ENCODE measurements at regions not wholly inside any gene's neighbourhood (a gene's known extent, or its start where the extent isn't known, plus 50 kb on each side); places are given as distances from the start of the nearest gene placed in this dataset.

DNA sequence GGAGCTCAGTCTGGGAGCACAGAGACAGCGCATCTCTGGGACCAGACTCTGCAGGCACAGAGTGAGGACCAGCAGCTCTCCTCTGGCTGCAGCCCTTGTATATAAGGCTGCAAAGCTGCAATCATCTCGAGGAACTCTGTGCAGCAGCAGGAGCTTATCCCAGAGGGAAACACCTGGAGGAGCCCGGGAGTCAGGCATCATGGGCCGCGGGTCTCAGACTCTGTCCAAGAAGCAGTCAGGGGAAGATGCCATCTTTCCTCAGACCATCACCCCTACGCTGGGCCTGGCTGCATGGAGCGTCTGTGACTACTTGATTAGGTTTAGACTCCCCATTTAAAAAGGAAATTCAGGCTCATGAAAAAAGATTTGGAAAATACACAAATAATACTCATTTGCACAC is 122.0 kb downstream of the IRF8 start:
- TF ChIP-seq, protein P1, sequence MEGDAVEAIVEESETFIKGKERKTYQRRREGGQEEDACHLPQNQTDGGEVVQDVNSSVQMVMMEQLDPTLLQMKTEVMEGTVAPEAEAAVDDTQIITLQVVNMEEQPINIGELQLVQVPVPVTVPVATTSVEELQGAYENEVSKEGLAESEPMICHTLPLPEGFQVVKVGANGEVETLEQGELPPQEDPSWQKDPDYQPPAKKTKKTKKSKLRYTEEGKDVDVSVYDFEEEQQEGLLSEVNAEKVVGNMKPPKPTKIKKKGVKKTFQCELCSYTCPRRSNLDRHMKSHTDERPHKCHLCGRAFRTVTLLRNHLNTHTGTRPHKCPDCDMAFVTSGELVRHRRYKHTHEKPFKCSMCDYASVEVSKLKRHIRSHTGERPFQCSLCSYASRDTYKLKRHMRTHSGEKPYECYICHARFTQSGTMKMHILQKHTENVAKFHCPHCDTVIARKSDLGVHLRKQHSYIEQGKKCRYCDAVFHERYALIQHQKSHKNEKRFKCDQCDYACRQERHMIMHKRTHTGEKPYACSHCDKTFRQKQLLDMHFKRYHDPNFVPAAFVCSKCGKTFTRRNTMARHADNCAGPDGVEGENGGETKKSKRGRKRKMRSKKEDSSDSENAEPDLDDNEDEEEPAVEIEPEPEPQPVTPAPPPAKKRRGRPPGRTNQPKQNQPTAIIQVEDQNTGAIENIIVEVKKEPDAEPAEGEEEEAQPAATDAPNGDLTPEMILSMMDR (optimal IDR thresholded peaks at IDR 0.05 in 1 of 3, IDR thresholded peaks at IDR 0.05 in 1 of 3, conservative IDR thresholded peaks at IDR 0.05 in 1 of 3; ENCODE audit: extremely low read depth in 1 of 3, insufficient read depth in 2 of 3, low read length in 3 of 3): no peak
- TF ChIP-seq EZH2 (IDR thresholded peaks at IDR 0.05; ENCODE audit: low read length): no peak

Data from keratinocyte (primary cell).